ELF-1 (cell line): ENCODE measurements at regions not wholly inside any gene's neighbourhood (a gene's known extent, or its start where the extent isn't known, plus 50 kb on each side); places are given as distances from the start of the nearest gene placed in this dataset.
A peak's percentile ranks its signal among the peaks of the same experiment; 100 is the strongest.

ENCODE experiments used
- DNase-seq: peaks from one replicate; pipeline ENCODE4 v3.0.0-alpha.2; 2016; ENCODE audit warnings: low read depth, low spot score

GRCh38 chr3:116929505-116930222 lies 220.1 kb downstream of the TUSC7 start:
- no peak for DNase-seq

GRCh38 chr3:116930786-116931185 lies 221.2 kb downstream of the TUSC7 start:
- peak; percentile 35 for DNase-seq

GRCh38 chr3:116939091-116939490 lies 229.5 kb downstream of the TUSC7 start:
- DNase-seq, result peak; percentile 57

- DNase-seq, result no peak
Observed at GRCh38 chr3:116939550-116939949, 230.0 kb downstream of the TUSC7 start.

- DNase-seq, result no peak
Observed at GRCh38 chr3:116940719-116941118, 231.1 kb downstream of the TUSC7 start.

- DNase-seq, result no peak
Observed at GRCh38 chr3:116946376-116946775, 236.8 kb downstream of the TUSC7 start.

- no peak for DNase-seq
Observed at GRCh38 chr3:116947148-116947547, 237.6 kb downstream of the TUSC7 start.

GRCh38 chr3:116947809-116948208 lies 238.2 kb downstream of the TUSC7 start:
- DNase-seq, result no peak

- no peak for DNase-seq
Observed at GRCh38 chr3:116950301-116951055, 240.9 kb downstream of the TUSC7 start.

GRCh38 chr3:116951610-116952009 lies 242.0 kb downstream of the TUSC7 start:
- no peak for DNase-seq

- DNase-seq, result no peak
Observed at GRCh38 chr3:116958291-116958690, 248.7 kb downstream of the TUSC7 start.

GRCh38 chr3:116961106-116961505 lies 251.5 kb downstream of the TUSC7 start:
- no peak for DNase-seq

- no peak for DNase-seq
Observed at GRCh38 chr3:116963802-116964201, 254.2 kb downstream of the TUSC7 start.

GRCh38 chr3:116966649-116967048 lies 257.1 kb downstream of the TUSC7 start:
- no peak for DNase-seq

GRCh38 chr3:116969135-116969534 lies 259.6 kb downstream of the TUSC7 start:
- DNase-seq, result no peak

- DNase-seq, result no peak
Observed at GRCh38 chr3:116969646-116970045, 260.1 kb downstream of the TUSC7 start.

- DNase-seq, result no peak
Observed at GRCh38 chr3:116971531-116971930, 262.0 kb downstream of the TUSC7 start.

GRCh38 chr3:116974702-116975101 lies 265.1 kb downstream of the TUSC7 start:
- DNase-seq, result no peak

GRCh38 chr3:116977441-116977840 lies 267.9 kb downstream of the TUSC7 start:
- DNase-seq, result no peak

GRCh38 chr3:116980099-116980498 lies 270.5 kb downstream of the TUSC7 start:
- DNase-seq, result no peak

GRCh38 chr3:116981089-116981488 lies 271.5 kb downstream of the TUSC7 start:
- DNase-seq, result no peak

GRCh38 chr3:116984301-116984700 lies 274.7 kb downstream of the TUSC7 start:
- no peak for DNase-seq

GRCh38 chr3:116994351-116994879 lies 284.8 kb downstream of the TUSC7 start:
- DNase-seq, result no peak
